ENCODE measurements at regions not wholly inside any gene's neighbourhood (a gene's known extent, or its start where the extent isn't known, plus 50 kb on each side); places are given as distances from the start of the nearest gene placed in this dataset.
"Not testable (repeated sequence)": the region's sequence is repeated elsewhere in the genome, so short reads cannot be mapped to it uniquely, and the experiment has no call there.

- DNase-seq = no peak
Measured at GRCh38 chr9:30505311-30505710, 1879.1 kb upstream of the ACO1 start.

DNA sequence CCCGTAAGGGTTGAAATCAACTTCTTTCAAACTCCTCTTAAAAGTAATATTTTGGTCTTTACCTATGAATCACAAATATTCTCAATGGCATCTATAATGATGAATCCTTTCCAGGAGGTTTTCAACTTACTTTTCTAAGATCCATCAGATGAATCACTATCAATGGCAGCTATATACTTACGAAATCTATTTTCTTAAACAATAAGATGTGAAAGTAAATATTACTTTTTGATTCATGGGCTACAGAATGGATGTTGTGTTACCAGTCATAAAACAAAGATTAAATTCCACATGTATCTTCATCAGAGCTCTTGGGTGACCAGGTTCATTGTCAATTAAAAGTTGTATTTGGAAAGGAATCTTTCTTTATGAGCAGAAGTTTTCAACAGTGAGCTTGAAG, 1877.7 kb upstream of the ACO1 start:
- DNase-seq = no peak

DNA sequence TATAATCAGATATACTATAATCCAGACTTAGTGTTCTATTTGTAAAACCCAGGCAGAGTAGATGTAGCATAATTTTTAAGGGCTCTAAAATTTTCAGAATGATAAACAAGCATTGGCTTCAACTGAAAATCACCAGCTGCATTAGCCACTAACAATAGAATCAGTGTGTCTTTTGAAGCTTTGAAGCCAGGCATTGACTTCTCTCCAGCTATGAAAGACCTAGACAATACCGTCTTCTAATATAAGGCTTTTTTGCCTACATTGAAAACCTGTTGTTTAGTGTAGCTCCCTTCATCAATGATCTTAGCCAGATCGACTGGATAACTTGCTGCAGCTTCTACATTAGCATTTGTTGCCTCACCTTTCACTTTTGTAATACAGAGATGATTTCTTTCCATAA, 1877.3 kb upstream of the ACO1 start:
- no peak for DNase-seq

DNA sequence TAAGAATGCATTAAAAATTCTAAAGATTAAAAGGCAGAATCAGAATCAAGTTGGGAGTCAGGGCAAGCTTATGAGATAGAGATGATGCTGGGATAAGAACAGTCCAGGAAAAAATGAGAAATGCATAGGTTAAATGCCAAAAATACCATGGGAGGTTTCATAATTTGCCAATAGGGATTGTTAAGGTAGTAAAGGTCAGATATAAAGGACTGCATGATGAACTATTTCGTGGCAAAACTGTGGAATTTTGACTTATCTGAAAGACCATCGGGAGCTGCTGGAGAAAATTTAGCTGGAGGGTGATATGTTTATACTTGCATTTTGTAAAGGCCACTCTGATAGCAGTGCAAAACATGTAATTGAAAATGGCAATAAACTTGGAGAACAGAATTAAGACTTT, 1872.8 kb upstream of the ACO1 start:
- no peak for DNase-seq

GRCh38 chr9:30519166-30519565, 1865.3 kb upstream of the ACO1 start:
- DNase-seq = no peak

DNA sequence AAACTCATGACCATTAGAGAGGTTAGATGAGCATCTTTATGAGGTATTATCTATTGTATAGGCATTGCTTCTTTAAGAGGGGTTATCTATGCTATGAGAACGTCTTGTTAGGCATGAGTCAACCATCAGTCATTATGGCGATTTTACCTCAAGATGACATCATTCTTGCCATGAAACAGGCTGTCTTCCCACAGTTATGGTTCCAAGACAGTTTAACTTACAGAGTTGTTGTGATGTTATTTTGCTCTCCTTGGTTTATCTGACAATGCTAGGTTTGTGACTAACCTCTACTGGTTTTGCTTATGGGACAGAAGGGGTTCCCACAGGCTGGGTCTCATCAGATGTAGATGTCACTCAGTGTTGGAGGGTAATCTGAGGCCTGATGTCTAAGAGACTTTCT, 1864.7 kb upstream of the ACO1 start:
- no peak for DNase-seq

GRCh38 chr9:30522061-30522460, 1862.4 kb upstream of the ACO1 start:
- no peak for DNase-seq

GRCh38 chr9:30522486-30522885, 1862.0 kb upstream of the ACO1 start:
- DNase-seq = no peak

- DNase-seq = no peak
Measured at GRCh38 chr9:30524311-30524710, 1860.1 kb upstream of the ACO1 start.

GRCh38 chr9:30534455-30534854, 1850.0 kb upstream of the ACO1 start:
- DNase-seq = no peak

- DNase-seq = no peak
Measured at GRCh38 chr9:30534896-30535295, 1849.5 kb upstream of the ACO1 start.

- no peak for DNase-seq
Measured at GRCh38 chr9:30536494-30536893, 1847.9 kb upstream of the ACO1 start.

DNA sequence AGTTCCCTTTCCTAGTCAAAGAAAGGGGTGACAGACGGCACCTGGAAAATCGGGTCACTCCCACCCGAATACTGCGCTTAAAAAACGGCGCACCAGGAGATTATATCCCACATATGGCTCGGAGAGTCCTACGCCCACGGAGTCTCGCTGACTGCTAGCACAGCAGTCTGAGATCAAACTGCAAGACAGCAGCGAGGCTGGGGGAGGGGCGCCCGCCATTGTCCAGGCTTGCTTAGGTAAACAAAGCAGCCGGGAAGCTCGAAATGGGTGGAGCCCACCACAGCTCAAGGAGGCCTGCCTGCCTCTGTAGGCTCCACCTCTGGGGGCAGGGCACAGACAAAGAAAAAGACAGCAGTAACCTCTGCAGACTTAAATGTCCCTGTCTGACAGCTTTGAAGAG, 1844.7 kb upstream of the ACO1 start:
- not testable (repeated sequence) for DNase-seq

DNA sequence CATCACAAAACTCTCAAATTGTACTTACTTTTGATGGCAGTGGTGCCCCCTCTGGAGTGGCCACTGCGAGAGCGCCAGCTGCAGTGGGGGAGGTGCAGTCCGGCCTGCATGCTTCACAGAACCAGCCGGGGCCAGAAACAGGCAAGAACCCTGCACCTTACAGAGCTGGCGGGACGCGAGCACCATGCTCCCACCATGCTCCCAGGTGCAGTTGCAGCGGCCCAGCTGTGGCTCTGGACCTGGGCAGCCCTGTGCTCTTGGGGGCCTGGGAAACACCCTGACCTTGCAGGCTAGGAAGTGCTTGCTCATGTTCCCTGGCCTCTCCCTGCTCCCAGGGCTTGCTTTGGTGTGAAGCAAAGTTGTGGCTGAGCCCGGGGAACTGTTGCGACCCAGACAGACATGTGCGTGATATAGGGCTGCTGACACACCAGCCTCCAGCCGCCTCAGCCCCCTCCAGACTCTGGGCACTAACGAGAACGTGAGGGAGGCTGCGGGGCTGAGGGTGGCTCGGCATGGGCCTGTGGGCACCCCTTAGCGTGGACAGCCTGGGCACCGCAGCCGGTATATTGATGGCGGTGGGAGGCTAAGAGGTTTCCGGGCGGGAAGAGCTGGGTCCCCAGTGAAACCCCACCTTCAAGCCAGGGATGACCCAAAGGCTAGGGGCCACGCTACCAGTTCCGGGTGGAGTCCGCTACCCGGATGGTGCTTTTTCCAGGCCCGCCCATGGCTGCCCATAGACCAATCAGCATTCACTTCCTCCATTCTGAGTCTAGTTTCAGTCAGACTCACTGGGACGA, 1809.9 kb upstream of the ACO1 start:
- no peak for DNase-seq

DNA sequence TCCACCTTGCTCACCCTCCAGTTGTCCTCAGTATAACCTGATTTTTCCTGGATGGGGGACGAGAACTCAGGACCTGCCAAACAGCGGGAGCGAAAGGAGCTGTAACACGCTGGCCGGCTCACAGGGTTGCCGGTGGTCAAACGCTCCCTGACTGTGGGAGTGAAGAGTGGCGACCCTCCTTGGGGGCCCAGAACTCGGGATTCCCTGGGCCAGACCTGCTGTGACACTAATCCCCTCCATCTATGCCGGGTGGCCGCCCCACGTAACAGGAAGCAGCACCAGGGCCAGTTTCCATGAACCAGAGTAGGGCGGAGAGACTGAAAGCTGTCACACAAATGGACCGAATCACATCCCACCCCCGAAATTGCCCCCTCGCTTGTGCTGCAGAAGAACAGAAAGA, 1809.2 kb upstream of the ACO1 start:
- no peak for DNase-seq

DNA sequence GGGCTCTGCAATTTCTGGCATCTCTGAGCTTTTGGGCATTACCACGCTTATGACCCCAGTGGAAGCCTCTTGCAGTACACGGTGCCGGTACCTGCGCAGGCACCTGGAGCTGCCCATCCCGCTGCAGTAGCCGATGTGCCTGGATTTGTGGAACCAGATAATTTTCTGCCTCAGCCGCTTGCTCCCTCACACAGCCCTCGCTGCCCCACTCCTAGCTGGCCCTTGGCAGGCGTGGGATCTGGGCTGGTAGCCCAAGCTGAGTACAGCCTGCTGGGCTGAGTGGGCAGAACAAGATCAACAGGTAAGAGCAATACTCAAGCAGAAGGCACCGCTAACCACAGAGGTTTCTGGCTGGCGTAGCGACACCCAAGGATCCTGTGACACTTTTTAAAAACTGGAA, 1808.8 kb upstream of the ACO1 start:
- no peak for DNase-seq

DNA sequence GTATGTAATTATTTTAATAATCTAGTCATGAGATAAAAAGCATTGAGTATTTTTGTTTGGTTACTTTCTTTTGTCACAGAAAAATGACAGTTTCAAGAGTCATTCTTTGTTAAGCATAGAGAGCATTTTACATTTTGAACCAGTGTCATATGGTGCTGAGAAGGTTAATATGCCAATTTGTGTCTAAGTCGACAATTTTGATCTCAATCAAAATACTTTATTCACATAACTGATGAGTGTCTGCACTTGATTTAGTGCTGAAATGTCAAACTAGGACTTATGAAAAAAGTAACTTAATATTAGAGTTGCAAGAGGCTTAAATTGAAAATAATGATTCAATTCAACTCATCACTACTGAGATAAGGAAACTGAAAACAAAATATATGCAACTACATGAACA, 1804.6 kb upstream of the ACO1 start:
- DNase-seq = no peak

- no peak for DNase-seq
Measured at GRCh38 chr9:30582240-30582639, 1802.2 kb upstream of the ACO1 start.

DNA sequence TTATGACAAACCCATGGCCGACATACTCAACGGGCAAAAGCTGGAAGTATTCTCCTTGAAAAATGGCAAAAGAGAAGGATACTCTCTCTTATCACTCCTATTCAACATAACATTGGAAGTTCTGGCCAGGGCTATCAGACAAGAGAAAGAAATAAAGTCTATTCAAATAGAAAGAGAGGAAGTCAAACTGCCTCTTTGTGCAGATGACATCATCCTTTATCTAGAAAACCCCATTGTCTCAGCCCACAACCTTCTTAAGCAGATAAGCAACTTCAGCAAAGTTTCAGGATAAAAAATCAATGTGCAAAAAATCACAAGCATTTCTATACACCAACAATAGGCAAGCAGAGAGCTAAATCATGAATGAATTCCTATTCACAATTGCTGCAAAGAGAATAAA, 1799.9 kb upstream of the ACO1 start:
- no peak for DNase-seq

DNA sequence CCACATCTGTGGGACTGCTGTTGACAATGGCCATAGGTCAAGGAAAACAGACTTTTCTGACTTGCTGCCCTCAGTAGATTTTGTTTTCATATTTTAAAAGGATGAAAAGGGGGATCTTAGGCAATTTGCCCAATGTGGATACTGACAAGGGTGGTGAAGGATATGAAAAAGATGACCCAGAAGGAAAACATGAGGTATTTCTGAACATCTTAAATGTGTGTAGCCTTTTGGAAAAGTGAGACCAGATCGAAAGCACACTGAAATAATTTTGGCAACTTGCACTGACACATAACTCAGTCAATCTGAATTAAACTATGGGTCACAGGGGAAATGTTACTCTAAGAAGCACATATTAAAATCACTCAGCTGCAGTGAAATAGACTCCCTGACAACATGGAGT, 1793.0 kb upstream of the ACO1 start:
- no peak for DNase-seq

- DNase-seq = no peak
Measured at GRCh38 chr9:30597608-30598007, 1786.8 kb upstream of the ACO1 start.

- DNase-seq = no peak
Measured at GRCh38 chr9:30605936-30606335, 1778.5 kb upstream of the ACO1 start.

- DNase-seq = no peak
Measured at GRCh38 chr9:30609713-30610112, 1774.7 kb upstream of the ACO1 start.

GRCh38 chr9:30616782-30617181, 1767.7 kb upstream of the ACO1 start:
- DNase-seq = not testable (repeated sequence)

DNA sequence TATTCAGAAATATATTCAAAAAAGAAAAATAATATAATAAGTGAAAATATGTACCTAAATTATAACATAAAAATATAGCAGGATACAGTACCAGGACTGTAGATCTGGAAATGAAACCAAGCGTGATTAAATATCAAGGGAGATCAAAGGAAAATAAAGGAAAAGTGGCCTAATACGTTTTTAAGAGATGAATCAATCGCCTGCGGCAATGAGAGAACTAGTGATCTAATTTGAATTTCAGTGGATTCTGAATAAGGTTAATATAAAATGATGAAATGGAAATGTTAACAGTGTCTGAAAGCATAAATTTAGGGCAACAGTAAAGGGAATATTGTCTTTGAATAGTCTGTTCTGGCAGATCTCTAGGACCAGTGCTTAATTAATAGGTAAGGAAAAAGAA, 1761.9 kb upstream of the ACO1 start:
- no peak for DNase-seq
